ENCODE measurements at regions not wholly inside any gene's neighbourhood (a gene's known extent, or its start where the extent isn't known, plus 50 kb on each side); places are given as distances from the start of the nearest gene placed in this dataset.

GRCh38 chr14:100396266-100396795 is 73.2 kb downstream of the SLC25A47 start:
- Histone ChIP-seq H3K23ac (ENCODE audit: low read depth, low read length, poor library complexity) (no peak overlapping the region), H3K14ac (ENCODE audit: low read length) (no peak overlapping the region), H4K8ac (ENCODE audit: low read depth, low read length) (peak overlapping the region; percentile 21), H2AFZ (ENCODE audit: low read length) (no peak overlapping the region), H2BK120ac (ENCODE audit: low read depth, low read length) (peak overlapping the region; percentile 78), H3K4me2 (ENCODE audit: insufficient read depth, low read length, poor library complexity, severe bottlenecking) (no peak overlapping the region), H3K9ac (ENCODE audit: low read depth, low read length, poor library complexity) (no peak overlapping the region), H2BK15ac (ENCODE audit: low read length) (peak overlapping the region; percentile 40), H4K91ac (ENCODE audit: low read depth, low read length, poor library complexity) (no peak overlapping the region), H2BK12ac (ENCODE audit: low read length) (peak overlapping the region; percentile 47), H3K79me1 (ENCODE audit: low read depth, low read length) (peaks cover 3% of the 10 kb centered on the region), H3K4ac (ENCODE audit: low read length) (peak overlapping the region; percentile 76), H3K27me3 (ENCODE audit: control insufficient read depth in 3 of 3, insufficient read depth in 3 of 3, low read depth in 1 of 3, low read length in 3 of 3) (no peaks in the 10 kb centered on the region), H3K36me3 (replicated peaks in 1 of 2; ENCODE audit: control insufficient read depth in 2 of 2, insufficient read depth in 2 of 2, low read length in 2 of 2) (no peaks in the 10 kb centered on the region), H3K18ac (ENCODE audit: low read length) (peak overlapping the region; percentile 82), H3K27ac (replicated peaks; ENCODE audit: low read length) (peak overlapping the region; percentile 67), H3K4me1 (ENCODE audit: control insufficient read depth in 2 of 2, insufficient read depth in 1 of 2, low read depth in 1 of 2, low read length in 2 of 2) (peaks cover 44 to 68% of the 10 kb centered on the region in 2 donors), H3K9me3 (replicated peaks in 1 of 2; ENCODE audit: control insufficient read depth in 2 of 2, insufficient read depth in 1 of 2, low read depth in 1 of 2, low read length in 2 of 2) (no peaks in the 10 kb centered on the region), H2AK5ac (ENCODE audit: low read depth, low read length) (peak overlapping the region; percentile 72), H3K4me3 (ENCODE audit: low read length in 2 of 2) (no peak overlapping the region), H2BK5ac (ENCODE audit: low read length) (peak overlapping the region; percentile 15)
- WGBS, 2 donors (ENCODE audit: extremely low coverage in 2 of 2, insufficient read length in 2 of 2, insufficient replicate concordance in 1 of 2): no CpG with 5 or more reads among the region's 7 CpGs
- no peak for DNase-seq (ENCODE audit: low spot score)

GRCh38 chr14:100397005-100397404 is 73.9 kb downstream of the SLC25A47 start:
- H2AFZ ChIP-seq (ENCODE audit: low read length): no peak overlapping the region
- no peak overlapping the region for H2AK5ac ChIP-seq (ENCODE audit: low read depth, low read length)
- no peak overlapping the region for H3K4me2 ChIP-seq (ENCODE audit: insufficient read depth, low read length, poor library complexity, severe bottlenecking)
- H3K4me3 ChIP-seq (ENCODE audit: low read length in 2 of 2): no peak overlapping the region
- no peak overlapping the region for H3K9ac ChIP-seq (ENCODE audit: low read depth, low read length, poor library complexity)
- H4K8ac ChIP-seq (ENCODE audit: low read depth, low read length): no peak overlapping the region
- no peak overlapping the region for H2BK15ac ChIP-seq (ENCODE audit: low read length)
- H3K23ac ChIP-seq (ENCODE audit: low read depth, low read length, poor library complexity): no peak overlapping the region
- H4K91ac ChIP-seq (ENCODE audit: low read depth, low read length, poor library complexity): no peak overlapping the region
- peak overlapping the region; percentile 78 for H2BK120ac ChIP-seq (ENCODE audit: low read depth, low read length)
- no peaks in the 10 kb centered on the region for H3K9me3 ChIP-seq (replicated peaks in 1 of 2; ENCODE audit: control insufficient read depth in 2 of 2, insufficient read depth in 1 of 2, low read depth in 1 of 2, low read length in 2 of 2)
- no peaks in the 10 kb centered on the region for H3K27me3 ChIP-seq (ENCODE audit: control insufficient read depth in 3 of 3, insufficient read depth in 3 of 3, low read depth in 1 of 3, low read length in 3 of 3)
- H3K36me3 ChIP-seq (replicated peaks in 1 of 2; ENCODE audit: control insufficient read depth in 2 of 2, insufficient read depth in 2 of 2, low read length in 2 of 2): no peaks in the 10 kb centered on the region
- no peak for DNase-seq (ENCODE audit: low spot score)
- H3K18ac ChIP-seq (ENCODE audit: low read length): no peak overlapping the region
- peaks cover 3% of the 10 kb centered on the region for H3K79me1 ChIP-seq (ENCODE audit: low read depth, low read length)
- H3K14ac ChIP-seq (ENCODE audit: low read length): no peak overlapping the region
- no peak overlapping the region for H2BK12ac ChIP-seq (ENCODE audit: low read length)
- peaks cover 45 to 67% of the 10 kb centered on the region in 2 donors for H3K4me1 ChIP-seq (ENCODE audit: control insufficient read depth in 2 of 2, insufficient read depth in 1 of 2, low read depth in 1 of 2, low read length in 2 of 2)
- H3K27ac ChIP-seq (replicated peaks; ENCODE audit: low read length): peak overlapping the region; percentile 67
- H2BK5ac ChIP-seq (ENCODE audit: low read length): no peak overlapping the region
- H3K4ac ChIP-seq (ENCODE audit: low read length): no peak overlapping the region
- no CpG with 5 or more reads among the region's 8 CpGs for WGBS, 2 donors (ENCODE audit: extremely low coverage in 2 of 2, insufficient read length in 2 of 2, insufficient replicate concordance in 1 of 2)

- Histone ChIP-seq H4K91ac (ENCODE audit: low read depth, low read length, poor library complexity) (no peak overlapping the region), H3K27me3 (ENCODE audit: control insufficient read depth in 3 of 3, insufficient read depth in 3 of 3, low read depth in 1 of 3, low read length in 3 of 3) (no peaks in the 10 kb centered on the region), H2BK120ac (ENCODE audit: low read depth, low read length) (no peak overlapping the region), H3K36me3 (replicated peaks in 1 of 2; ENCODE audit: control insufficient read depth in 2 of 2, insufficient read depth in 2 of 2, low read length in 2 of 2) (no peaks in the 10 kb centered on the region), H3K18ac (ENCODE audit: low read length) (no peak overlapping the region), H3K4me2 (ENCODE audit: insufficient read depth, low read length, poor library complexity, severe bottlenecking) (no peak overlapping the region), H3K9me3 (replicated peaks in 1 of 2; ENCODE audit: control insufficient read depth in 2 of 2, insufficient read depth in 1 of 2, low read depth in 1 of 2, low read length in 2 of 2) (no peaks in the 10 kb centered on the region), H3K9ac (ENCODE audit: low read depth, low read length, poor library complexity) (no peak overlapping the region), H2BK15ac (ENCODE audit: low read length) (no peak overlapping the region), H3K79me1 (ENCODE audit: low read depth, low read length) (peaks cover 3% of the 10 kb centered on the region), H4K8ac (ENCODE audit: low read depth, low read length) (no peak overlapping the region), H2BK5ac (ENCODE audit: low read length) (no peak overlapping the region), H3K4me1 (ENCODE audit: control insufficient read depth in 2 of 2, insufficient read depth in 1 of 2, low read depth in 1 of 2, low read length in 2 of 2) (peaks cover 42 to 66% of the 10 kb centered on the region in 2 donors), H3K4me3 (ENCODE audit: low read length in 2 of 2) (no peak overlapping the region), H3K23ac (ENCODE audit: low read depth, low read length, poor library complexity) (no peak overlapping the region), H2AFZ (ENCODE audit: low read length) (no peak overlapping the region), H3K4ac (ENCODE audit: low read length) (no peak overlapping the region), H2BK12ac (ENCODE audit: low read length) (no peak overlapping the region), H3K14ac (ENCODE audit: low read length) (no peak overlapping the region), H3K27ac (replicated peaks; ENCODE audit: low read length) (no peak overlapping the region), H2AK5ac (ENCODE audit: low read depth, low read length) (no peak overlapping the region)
- no CpG with 5 or more reads among the region's 6 CpGs for WGBS, 2 donors (ENCODE audit: extremely low coverage in 2 of 2, insufficient read length in 2 of 2, insufficient replicate concordance in 1 of 2)
- peak; percentile 48 for DNase-seq (ENCODE audit: low spot score)
Measured at GRCh38 chr14:100398044-100398443, 74.9 kb downstream of the SLC25A47 start.

GRCh38 chr14:100399052-100399849 is 76.1 kb downstream of the SLC25A47 start:
- Histone ChIP-seq H2AFZ (ENCODE audit: low read length) (no peak overlapping the region), H3K18ac (ENCODE audit: low read length) (peak overlapping the region; percentile 29), H3K4me1 (ENCODE audit: control insufficient read depth in 2 of 2, insufficient read depth in 1 of 2, low read depth in 1 of 2, low read length in 2 of 2) (peaks cover 33 to 60% of the 10 kb centered on the region in 2 donors), H2BK15ac (ENCODE audit: low read length) (no peak overlapping the region), H4K8ac (ENCODE audit: low read depth, low read length) (no peak overlapping the region), H3K36me3 (replicated peaks in 1 of 2; ENCODE audit: control insufficient read depth in 2 of 2, insufficient read depth in 2 of 2, low read length in 2 of 2) (no peaks in the 10 kb centered on the region), H3K23ac (ENCODE audit: low read depth, low read length, poor library complexity) (no peak overlapping the region), H3K9me3 (replicated peaks in 1 of 2; ENCODE audit: control insufficient read depth in 2 of 2, insufficient read depth in 1 of 2, low read depth in 1 of 2, low read length in 2 of 2) (no peaks in the 10 kb centered on the region), H2BK5ac (ENCODE audit: low read length) (no peak overlapping the region), H3K14ac (ENCODE audit: low read length) (no peak overlapping the region), H3K27ac (replicated peaks; ENCODE audit: low read length) (peak overlapping the region; percentile 60), H3K27me3 (ENCODE audit: control insufficient read depth in 3 of 3, insufficient read depth in 3 of 3, low read depth in 1 of 3, low read length in 3 of 3) (no peaks in the 10 kb centered on the region), H4K91ac (ENCODE audit: low read depth, low read length, poor library complexity) (no peak overlapping the region), H3K4me2 (ENCODE audit: insufficient read depth, low read length, poor library complexity, severe bottlenecking) (no peak overlapping the region), H3K9ac (ENCODE audit: low read depth, low read length, poor library complexity) (no peak overlapping the region), H3K4me3 (ENCODE audit: low read length in 2 of 2) (no peak overlapping the region), H2BK12ac (ENCODE audit: low read length) (no peak overlapping the region), H3K4ac (ENCODE audit: low read length) (no peak overlapping the region), H2AK5ac (ENCODE audit: low read depth, low read length) (no peak overlapping the region), H2BK120ac (ENCODE audit: low read depth, low read length) (no peak overlapping the region), H3K79me1 (ENCODE audit: low read depth, low read length) (peaks cover 3% of the 10 kb centered on the region)
- no CpG with 5 or more reads among the region's 13 CpGs for WGBS, 2 donors (ENCODE audit: extremely low coverage in 2 of 2, insufficient read length in 2 of 2, insufficient replicate concordance in 1 of 2)
- no peak for DNase-seq (ENCODE audit: low spot score)

Data from neuronal stem cell (in vitro differentiated cells).